ENCODE measurements at regions not wholly inside any gene's neighbourhood (a gene's known extent, or its start where the extent isn't known, plus 50 kb on each side); places are given as distances from the start of the nearest gene placed in this dataset.

DNA sequence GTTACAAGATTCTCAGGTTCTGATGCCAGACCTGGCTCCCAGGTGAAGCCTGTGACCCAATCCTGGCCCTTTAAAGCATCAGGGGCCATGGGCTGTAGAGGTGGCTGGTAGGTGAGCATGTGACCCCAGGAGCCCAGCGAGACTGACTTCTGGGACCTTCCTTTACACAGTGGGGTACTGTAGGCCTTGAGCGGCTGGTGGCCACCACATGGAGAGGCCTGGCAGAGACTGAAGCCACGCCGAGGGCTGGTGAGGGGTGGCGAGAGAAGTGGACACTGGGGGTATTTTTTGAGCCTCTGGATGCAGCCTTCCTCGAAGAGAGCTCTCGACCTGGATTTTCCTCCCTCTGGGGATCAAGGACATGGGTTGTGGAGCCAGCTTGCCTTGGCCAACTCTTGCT lies 71.2 kb upstream of the ITGA11 start:
- TF ChIP-seq JUND (IDR thresholded peaks at IDR 0.05; ENCODE audit: low read depth): no peak
- no peak for DNase-seq (ENCODE audit: low read depth in 1 of 2, low spot score in 1 of 2)
- in situ Hi-C loops (cut with HindIII; ENCODE audit: low pct_unique_long_range_greater_than_20kb, low sequenced_read_pairs): no loop called here

GRCh38 chr15:68503791-68504680 lies 72.1 kb upstream of the ITGA11 start:
- in situ Hi-C loops (cut with HindIII; ENCODE audit: low pct_unique_long_range_greater_than_20kb, low sequenced_read_pairs): no loop called here
- no peak for DNase-seq (ENCODE audit: low read depth in 1 of 2, low spot score in 1 of 2)
- no peak for TF ChIP-seq JUND (IDR thresholded peaks at IDR 0.05; ENCODE audit: low read depth)

DNA sequence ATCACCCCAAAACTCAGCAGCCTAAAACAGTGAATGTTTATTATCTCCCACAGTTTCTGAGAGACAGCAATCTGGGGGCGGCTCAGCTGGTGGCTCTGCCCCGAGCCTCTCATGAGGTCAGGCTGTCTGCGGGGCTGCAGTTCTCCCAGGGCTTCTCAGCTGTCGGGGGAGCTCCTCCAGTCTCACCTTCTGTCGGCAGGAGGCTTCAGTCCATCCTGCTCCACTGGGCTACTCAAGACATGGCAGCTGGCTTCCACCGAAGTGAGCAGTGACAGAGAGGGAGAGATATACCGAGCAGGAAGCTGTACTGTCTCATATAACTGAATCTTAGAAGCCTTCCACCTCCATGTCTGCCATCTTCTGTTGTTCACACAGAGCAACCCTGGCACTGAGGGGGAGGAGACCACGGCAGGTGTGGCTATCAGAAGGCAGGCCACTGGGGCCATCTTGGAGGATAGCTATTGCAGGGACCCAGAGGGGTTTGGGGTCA lies 72.8 kb upstream of the ITGA11 start:
- in situ Hi-C loops (cut with HindIII; ENCODE audit: low pct_unique_long_range_greater_than_20kb, low sequenced_read_pairs): no loop called here
- no peak for TF ChIP-seq JUND (IDR thresholded peaks at IDR 0.05; ENCODE audit: low read depth)
- no peak for DNase-seq (ENCODE audit: low read depth in 1 of 2, low spot score in 1 of 2)

- no peak for DNase-seq (ENCODE audit: low read depth in 1 of 2, low spot score in 1 of 2)
- in situ Hi-C loops (cut with HindIII; ENCODE audit: low pct_unique_long_range_greater_than_20kb, low sequenced_read_pairs): no loop called here
- no peak for TF ChIP-seq JUND (IDR thresholded peaks at IDR 0.05; ENCODE audit: low read depth)
Observed at GRCh38 chr15:68506071-68506470, 72.7 kb upstream of the CORO2B start.

GRCh38 chr15:68507447-68507846 lies 71.3 kb upstream of the CORO2B start:
- no peak for TF ChIP-seq JUND (IDR thresholded peaks at IDR 0.05; ENCODE audit: low read depth)
- no peak for DNase-seq (ENCODE audit: low read depth in 1 of 2, low spot score in 1 of 2)
- in situ Hi-C loops (cut with HindIII; ENCODE audit: low pct_unique_long_range_greater_than_20kb, low sequenced_read_pairs): no loop called here

- no peak for DNase-seq (ENCODE audit: low read depth in 1 of 2, low spot score in 1 of 2)
- in situ Hi-C loops (cut with HindIII; ENCODE audit: low pct_unique_long_range_greater_than_20kb, low sequenced_read_pairs): no loop called here
- no peak for TF ChIP-seq JUND (IDR thresholded peaks at IDR 0.05; ENCODE audit: low read depth)
Observed at GRCh38 chr15:68508485-68509189, 70.2 kb upstream of the CORO2B start.

GRCh38 chr15:68510558-68510957 lies 68.2 kb upstream of the CORO2B start:
- no peak for TF ChIP-seq JUND (IDR thresholded peaks at IDR 0.05; ENCODE audit: low read depth)
- DNase-seq (ENCODE audit: low read depth in 1 of 2, low spot score in 1 of 2): no peak
- in situ Hi-C loops (cut with HindIII; ENCODE audit: low pct_unique_long_range_greater_than_20kb, low sequenced_read_pairs): no loop called here

- peak in 1 of 2 experiments; percentile 13 for DNase-seq (ENCODE audit: low read depth in 1 of 2, low spot score in 1 of 2)
- TF ChIP-seq JUND (IDR thresholded peaks at IDR 0.05; ENCODE audit: low read depth): no peak
- in situ Hi-C loops (cut with HindIII; ENCODE audit: low pct_unique_long_range_greater_than_20kb, low sequenced_read_pairs): no loop called here
Observed at GRCh38 chr15:68511073-68511991, 67.5 kb upstream of the CORO2B start.

DNA sequence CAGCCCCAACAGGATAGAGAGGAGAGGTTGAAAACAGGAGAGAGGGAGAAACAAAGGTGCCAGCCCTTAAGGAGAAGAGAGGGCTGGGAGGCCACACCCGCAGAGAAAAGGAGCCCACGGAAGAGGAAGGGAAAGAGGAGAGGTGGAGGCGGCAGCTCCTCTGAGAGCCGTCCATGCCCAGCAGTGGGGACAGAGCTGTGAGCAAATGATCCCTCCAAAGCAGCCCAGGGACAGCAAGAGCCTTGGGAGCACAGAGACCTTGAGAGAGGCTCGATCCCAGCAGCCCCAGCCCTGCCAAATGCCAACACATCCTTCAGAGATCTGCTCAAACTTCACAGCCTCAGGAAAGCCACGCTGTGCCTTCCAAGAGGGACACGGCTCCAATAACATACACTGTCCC lies 66.7 kb upstream of the CORO2B start:
- in situ Hi-C loops (cut with HindIII; ENCODE audit: low pct_unique_long_range_greater_than_20kb, low sequenced_read_pairs): no loop called here
- no peak for TF ChIP-seq JUND (IDR thresholded peaks at IDR 0.05; ENCODE audit: low read depth)

GRCh38 chr15:68512598-68512997 lies 66.2 kb upstream of the CORO2B start:
- no peak for DNase-seq (ENCODE audit: low read depth in 1 of 2, low spot score in 1 of 2)
- TF ChIP-seq JUND (IDR thresholded peaks at IDR 0.05; ENCODE audit: low read depth): no peak
- in situ Hi-C loops (cut with HindIII; ENCODE audit: low pct_unique_long_range_greater_than_20kb, low sequenced_read_pairs): no loop called here

More for the DNA sequence above, 66.7 kb upstream of the CORO2B start:
- DNase-seq (ENCODE audit: low read depth in 1 of 2, low spot score in 1 of 2): no peak

GRCh38 chr15:68515371-68516095 lies 63.3 kb upstream of the CORO2B start:
- in situ Hi-C loops (cut with HindIII; ENCODE audit: low pct_unique_long_range_greater_than_20kb, low sequenced_read_pairs): no loop called here
- no peak for TF ChIP-seq JUND (IDR thresholded peaks at IDR 0.05; ENCODE audit: low read depth)
- DNase-seq (ENCODE audit: low read depth in 1 of 2, low spot score in 1 of 2): no peak
